Suppressor macrophage treated with lipopolysaccharide for 4 hours (primary cell): ENCODE measurements at regions not wholly inside any gene's neighbourhood (a gene's known extent, or its start where the extent isn't known, plus 50 kb on each side); places are given as distances from the start of the nearest gene placed in this dataset.

Experiments used
- DNase-seq: peaks from one replicate; pipeline ENCODE4 v3.0.0-alpha.2; 2020

DNA sequence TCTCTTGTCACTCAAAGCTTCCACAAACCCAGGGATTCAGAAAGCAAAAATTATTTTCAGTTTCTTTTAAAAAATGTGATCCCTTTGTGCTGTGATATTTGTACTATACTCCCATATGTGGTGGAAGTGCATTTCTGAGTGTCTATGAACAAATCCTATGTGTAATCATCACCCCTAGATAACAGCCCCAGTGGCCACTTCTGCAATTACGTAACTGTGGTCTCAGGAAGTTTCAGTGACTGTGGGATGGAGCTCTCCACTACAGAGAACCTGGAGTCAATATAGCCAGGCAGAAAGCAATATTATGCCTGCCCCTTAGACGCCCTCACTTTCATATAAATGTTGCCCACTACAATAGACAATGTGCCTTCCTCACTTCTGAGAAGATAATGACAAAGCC is 1101.7 kb upstream of the GHITM start:
- DNase-seq, result no peak

DNA sequence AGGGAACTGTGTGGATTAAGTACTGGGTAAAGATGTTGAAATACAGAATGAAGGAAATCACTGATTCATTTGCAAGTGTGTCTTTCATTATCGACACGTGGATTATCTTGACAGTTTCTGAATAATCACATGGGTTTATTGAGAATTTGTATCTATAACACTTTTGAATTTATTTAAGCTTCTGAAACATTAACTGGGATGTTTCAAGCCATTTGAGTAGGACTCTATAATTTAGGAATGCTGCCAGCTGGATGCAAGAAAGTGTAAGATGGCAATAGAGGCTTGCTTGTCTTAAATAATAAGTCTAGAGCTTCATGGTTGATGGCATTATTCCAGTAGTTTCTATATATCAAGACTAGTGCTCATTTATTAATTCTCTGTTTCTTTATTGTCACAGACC is 1100.7 kb upstream of the GHITM start:
- DNase-seq, result no peak

DNA sequence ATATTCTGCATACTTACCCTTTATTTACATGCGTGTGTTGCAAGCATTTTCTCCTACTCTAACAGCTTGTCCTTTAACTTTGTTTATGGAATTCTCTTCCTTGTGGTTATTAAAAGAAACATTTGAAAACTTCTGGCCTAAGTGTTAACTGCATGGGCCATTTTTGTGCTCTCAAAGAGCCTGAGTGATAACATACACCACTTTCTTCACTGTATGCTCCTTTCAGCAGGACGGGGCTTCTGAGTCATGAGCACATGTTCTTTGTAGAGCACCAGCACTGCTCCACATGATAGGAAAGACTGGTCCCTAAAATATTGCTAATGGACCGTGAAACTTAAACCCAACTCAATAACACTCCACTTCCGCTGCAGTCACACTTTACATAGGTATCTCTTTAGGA is 1093.6 kb upstream of the GHITM start:
- no peak for DNase-seq

DNA sequence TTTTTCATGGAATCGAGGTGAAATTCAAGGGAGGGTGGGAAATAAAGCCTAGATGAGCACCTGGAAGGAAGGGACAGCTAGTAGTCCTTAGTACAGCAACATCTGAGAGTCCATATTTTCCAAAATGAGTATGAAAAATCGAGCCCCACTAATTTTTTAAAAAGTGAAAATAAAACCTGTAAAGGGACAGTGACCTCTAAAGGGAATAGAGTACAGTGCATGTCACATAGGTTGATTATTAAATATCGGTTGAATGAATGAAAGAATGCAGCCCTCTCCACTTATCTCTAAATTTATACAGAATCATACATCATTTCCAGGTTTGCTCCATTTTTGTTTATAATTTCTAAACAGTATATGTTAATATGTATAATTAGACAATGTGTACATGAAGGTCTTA is 1088.5 kb upstream of the GHITM start:
- no peak for DNase-seq

DNA sequence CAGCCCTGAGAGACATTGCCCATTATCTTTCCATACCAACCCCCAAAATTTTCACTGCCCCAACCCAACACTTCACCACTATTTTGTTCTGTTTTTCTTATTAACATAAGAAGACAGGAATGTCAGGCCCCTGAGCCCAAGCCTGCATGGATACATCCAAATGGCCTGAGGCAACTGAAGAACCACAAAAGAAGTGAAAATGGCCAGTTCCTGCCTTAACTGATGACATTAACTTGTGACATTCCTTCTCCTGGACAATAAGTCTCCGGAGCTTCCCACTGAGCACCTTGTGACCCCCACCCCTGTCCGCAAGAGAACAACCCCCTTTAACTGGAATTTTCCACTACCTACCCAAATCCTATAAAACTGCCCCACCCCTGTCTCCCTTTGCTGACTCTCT is 1076.4 kb upstream of the GHITM start:
- no peak for DNase-seq

DNA sequence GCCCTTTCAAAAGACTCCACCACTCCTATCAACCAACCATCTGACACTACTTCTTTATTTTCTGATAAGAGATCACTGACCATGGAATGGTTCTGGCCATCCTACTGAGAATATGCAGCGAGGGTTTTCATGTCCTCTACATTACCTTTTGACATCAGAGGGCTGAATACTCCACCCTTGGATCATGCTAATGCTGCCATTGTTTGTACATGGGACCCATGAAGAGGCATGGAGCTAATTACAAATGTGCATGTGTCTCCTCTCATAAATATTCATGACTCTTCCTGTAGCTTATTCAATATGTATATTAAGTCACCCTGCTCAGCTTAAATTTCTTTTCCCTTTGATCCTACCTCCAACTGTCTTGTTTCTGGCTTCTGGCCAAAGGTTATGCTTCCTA is 1065.8 kb upstream of the GHITM start:
- DNase-seq, result no peak

DNA sequence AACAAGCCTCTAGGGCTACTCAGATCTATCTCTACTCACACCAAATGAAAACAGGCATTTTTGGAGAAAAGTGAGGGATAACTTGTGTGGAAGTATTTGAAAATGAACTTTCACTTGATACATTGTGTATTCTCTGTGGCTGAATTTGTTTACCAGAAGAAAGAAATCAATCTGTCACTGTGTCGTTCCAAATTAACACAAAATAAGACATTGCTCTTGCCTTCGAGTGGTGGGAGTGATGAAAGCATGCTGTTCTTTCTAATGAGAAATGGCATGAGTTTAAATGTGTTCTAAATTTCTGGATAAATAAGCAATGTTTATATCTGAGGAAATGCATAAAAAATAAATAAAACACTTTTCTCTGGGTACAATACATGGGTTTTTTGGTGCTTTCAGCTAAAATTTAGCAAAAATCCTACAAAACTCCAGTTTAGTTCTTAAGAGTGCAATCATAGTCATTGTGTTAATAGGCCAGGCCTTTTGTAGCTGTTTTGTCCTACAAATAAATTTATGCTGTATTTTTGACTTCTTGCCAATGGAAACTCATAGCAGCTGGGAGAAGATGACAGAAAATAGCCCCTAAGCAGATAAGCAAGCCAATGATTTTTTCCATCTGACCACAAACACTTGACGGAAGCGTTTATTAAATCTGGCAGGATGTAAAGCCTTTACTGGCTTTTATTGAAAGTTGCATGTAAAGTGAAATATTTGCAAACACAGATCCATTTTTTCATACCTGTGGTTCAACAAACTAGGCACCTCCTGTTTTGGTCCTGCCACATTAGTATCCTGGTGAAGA is 1064.1 kb upstream of the GHITM start:
- no peak for DNase-seq

DNA sequence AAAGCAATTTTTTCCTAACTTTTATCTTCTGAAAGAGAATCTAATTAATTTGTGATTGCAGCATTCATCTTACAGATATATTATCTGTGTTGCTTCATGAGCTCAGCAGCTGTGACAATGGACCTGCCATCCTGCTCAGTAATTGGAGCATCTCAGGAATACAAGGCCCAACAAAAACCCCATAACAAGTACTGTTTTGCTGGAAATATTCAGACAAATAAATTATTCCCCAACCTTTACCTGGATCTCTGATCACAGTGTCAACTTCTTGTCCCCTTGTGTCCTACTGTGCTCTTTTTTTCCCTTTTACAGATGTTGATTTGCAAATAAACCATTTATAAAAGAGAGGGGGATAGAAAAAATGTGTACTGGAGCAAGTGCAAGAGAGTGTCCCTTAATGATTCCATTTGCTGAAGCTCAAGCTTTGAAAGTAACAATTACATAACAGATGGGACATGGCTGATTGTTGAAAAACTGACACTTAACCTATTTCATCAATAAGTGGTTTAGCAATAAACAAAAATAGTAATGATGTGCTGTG is 1063.4 kb upstream of the GHITM start:
- DNase-seq, result no peak

DNA sequence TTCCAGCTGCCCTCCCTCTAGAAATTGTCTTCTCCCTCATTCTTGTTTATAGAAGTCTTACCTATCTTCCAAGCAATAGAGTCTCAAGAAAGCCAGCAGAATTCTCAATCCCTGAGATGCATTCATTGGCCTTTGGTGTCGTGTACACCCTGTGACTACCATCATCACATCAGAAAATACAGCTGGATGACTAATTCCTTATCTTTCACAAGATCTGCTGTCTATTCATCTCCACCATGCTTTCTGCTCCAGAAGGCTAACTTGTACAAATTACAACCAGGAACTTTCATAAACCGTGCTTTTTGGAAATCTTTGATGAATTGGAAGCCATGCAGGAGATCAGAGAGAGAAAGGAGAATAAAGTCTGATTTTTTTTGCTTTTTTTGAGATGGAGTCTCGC is 1062.9 kb upstream of the GHITM start:
- no peak for DNase-seq

DNA sequence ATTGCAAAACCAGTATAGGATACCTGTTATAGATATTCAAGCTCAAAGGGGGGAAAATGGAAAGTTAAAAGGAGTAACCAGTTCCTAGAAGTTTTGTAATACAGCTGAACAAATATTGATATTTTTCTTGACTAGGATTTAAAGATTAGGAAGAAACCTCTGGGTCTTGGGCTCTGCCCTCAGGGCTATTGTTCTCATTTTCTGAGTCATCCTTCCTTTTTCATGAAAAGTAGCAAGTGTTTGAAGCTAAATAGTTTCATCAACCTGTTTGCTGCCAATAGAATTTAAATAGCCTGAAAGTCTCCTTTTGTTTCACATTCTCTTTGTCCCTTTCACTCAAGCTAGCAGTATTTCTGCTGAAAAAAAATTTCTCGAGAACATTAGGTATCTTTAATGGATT is 1061.1 kb upstream of the GHITM start:
- DNase-seq, result no peak

DNA sequence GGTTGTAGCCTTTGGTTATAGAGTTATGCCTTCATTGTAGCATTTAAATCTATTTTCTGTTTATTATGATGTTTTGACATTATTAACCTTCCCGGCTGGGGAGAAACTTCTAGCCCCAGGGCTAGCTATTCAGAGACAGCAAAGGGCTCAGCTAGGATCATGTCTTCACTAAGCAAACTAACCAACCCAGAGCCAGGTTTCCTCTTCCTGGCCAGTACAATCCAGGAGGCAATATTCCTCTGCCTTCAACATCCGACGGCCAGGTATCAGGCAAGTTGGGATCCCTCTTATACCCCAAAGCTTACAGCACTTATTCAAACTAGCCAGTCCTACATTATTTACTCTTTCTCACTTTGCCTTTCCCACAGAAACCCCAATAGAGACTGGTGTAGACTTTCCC is 1060.7 kb upstream of the GHITM start:
- DNase-seq, result no peak

DNA sequence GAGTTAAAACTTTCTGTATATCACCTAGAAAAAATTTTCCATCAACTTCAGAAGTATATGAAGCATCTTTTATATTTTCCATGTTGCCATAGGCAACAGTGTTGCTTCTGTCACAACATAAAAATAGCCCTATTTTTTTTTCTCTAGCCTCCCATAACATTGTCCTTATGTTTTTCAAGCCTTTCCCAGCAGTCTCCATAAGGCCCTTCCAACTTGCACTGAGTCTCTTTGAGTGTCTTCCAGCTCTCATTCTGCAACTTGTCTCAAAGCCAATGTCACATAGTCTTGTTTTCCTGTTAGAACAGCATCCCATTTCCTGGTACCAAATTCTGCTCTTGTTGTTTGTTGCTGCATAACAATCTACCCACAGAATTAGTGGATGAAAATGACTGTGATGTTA is 1055.5 kb upstream of the GHITM start:
- DNase-seq, result no peak

DNA sequence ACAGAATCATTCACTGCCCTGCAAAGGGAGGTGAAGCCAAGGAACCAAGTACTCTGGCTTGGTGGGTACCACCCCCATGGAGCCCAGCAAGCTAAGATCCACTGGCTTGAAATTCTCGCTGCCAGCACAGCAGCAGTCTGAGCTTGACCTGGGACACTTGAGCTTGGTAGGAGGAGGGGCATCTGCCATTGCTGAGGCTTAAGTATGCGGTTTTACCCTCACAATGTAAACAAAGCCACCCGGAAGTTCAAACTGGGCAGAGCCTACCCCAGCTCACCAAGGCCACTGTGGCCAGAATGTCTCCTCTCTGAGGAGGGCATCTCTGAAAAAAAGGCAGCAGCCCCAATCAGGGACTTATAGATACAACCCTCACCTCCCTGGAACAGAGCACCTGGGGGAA is 1050.0 kb upstream of the GHITM start:
- DNase-seq, result no peak

DNA sequence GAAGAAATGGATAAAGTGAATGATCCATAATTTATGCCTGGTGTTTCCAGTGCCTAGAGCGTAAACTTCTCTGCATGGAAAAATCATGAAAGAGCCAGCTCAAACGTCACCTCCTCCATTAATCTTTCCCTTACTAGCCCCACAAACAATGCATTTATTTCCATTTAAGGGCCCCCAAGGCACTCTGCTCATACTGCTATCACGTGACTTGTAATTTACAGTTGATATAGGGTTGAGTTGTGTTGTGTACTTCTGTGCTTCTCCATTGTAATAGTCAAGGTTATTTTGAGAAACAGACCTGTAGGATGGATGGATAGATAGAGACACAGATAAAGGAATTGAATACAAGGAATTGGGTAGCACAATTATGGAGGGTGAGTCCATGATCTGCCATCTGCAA is 1034.7 kb upstream of the GHITM start:
- no peak for DNase-seq

DNA sequence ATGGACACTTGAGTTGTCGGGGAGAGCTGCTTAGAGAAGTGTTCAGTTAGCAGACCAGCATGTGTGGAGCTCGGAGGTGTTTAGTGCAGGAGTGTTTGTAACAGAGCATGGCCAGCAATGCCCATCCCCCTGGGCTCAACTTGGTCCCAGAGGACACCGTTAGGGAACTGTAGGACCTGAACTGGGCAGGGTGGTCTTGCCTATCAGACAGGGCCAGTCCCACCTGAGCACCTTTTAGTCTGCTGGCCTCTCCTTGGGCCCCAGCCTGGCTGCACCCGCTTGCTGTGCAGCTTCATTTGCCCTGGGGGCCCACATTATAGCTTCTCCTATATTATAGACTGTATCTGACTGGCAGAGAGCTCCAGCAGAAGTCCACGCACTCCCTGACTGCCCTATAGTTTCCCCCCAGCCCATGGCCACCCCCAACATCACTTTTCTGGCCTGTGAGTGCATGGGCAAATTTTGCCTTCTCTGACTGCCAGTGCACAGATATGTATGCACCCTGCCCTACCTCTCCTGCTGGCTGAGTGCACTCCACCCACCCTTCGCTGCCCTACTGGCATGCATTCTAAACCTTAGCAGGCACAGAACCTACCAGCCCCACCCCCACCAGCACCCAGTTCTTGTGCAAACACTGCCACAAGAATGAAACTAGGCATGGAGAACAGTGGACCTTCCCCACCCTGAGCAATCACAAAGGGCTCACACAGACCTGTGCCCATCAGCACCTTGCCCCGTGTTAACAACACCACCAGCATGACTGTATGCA is 1030.6 kb upstream of the GHITM start:
- DNase-seq, result no peak

DNA sequence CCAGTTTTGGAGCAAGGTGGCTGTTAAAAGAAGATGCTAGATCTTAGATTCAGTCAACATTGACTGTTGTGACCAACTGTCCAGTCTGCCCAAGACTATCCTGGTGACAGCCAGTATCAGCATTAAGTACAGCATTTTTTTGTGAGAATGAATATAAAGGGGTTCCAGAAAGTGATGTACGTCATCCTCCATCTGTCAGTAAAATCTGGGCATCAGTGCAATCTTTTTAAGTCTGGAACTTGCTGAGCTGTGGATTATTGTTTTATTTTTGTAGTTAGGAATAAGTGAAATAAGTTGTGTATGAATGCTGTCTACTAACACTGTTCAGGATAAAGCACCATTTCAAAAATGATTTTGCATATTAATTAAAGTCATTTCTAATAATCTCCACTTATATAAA is 1020.0 kb upstream of the GHITM start:
- DNase-seq, result no peak

DNA sequence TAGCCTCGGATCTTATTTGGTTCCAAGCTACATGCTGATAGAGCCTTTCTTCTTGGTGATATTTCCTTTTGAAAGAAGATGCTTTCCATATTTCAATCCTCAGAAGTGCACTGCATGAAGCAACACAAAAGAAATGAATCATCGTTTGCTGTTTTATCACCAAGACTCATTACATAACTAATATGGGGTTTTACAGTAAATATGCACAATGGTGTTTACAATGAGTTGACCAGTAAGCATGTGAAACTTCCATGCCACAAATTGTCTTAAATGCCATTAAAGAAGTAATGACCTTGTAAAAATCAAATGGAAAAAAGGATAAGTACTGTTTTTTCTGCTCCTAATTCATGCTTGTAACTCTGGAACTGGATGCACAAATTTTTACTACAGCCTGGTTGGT is 1017.0 kb upstream of the GHITM start:
- no peak for DNase-seq

DNA sequence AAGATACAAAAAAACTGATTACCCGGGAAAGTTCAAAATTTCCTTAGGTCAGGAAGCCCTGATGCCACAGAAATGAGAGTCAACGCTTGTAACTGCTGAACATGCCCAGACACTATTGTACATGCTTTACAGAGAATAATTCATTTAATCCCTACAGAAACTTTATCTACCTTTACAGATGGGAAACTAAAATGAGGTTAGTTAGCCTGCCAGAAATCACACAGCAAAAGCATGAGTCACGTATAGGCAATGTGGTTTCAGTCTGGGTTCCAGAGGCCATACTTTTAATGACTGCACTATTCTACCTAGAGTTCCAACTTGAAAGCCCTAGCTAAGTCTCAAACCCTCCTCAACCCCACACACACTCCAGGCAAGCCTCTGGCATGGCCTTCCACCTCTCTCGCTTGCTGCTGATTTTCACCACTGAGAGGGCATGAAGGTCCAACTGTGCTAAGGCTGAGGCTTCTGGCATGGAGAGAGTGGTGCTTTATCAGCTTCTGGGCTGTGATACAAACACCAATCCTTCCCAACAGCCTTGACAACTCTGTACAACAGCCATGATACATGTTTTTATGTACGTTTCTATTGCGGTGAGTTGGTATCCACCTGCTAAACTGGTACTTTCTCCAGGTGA is 1011.2 kb upstream of the GHITM start:
- DNase-seq, result no peak

DNA sequence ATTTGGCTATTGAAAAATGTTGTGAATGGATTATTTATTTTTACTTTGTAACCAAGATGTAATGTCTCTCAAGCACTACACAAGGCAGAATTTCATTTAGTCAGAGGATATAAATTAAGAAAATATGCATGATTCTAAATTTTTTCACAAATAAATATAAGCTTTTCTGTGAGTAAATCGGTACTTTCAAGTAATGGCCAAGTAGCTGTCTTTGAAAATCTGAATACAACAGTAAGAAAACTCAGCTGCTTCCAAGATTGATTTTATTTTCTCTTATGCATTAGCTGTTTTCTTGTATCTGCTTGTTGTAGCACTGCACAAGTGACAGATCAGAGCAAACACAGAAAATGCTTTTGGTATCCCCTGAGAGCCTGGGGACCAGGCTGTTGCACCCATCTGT is 998.5 kb upstream of the GHITM start:
- no peak for DNase-seq

DNA sequence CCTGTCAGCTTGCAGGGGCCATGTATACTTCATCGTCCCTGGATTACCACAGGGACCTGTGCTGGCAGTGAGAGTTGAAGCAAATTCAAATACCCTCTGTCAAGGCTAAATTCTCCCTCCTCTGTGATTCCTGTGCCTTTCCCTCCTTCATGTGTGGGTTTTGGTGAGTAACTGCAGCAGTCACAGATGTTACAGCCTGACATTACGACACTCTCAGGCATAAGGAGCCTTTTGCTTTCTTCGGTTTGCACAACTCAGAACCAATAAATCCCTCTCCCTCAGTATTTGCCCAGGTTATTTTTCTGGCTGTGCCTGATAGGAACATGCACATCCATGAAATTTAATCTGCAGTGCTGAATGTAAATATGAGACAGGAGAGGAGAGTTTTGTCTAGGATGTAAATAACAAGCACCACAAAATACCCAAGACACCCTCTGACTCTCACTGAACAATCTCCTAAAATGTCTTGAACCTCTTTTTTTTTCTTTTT is 997.2 kb upstream of the GHITM start:
- DNase-seq, result no peak

DNA sequence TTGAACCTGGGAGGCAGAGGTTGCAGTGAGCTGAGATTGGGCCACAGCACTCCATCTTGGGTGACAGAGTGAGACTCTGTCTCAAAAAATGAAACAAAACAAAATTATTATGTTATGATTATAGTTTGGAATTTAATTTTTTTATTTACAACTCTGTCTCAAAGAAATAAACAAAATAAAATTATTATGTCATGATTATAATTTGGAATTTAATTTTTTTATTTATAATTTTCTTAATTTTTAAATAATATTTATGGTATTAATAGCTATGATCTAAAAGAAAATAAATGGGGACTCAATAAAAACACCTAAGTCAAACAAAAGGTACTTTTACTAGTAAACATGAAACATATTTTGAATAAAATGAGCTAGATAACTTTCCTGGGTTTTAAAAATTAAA is 994.8 kb upstream of the GHITM start:
- DNase-seq, result no peak

DNA sequence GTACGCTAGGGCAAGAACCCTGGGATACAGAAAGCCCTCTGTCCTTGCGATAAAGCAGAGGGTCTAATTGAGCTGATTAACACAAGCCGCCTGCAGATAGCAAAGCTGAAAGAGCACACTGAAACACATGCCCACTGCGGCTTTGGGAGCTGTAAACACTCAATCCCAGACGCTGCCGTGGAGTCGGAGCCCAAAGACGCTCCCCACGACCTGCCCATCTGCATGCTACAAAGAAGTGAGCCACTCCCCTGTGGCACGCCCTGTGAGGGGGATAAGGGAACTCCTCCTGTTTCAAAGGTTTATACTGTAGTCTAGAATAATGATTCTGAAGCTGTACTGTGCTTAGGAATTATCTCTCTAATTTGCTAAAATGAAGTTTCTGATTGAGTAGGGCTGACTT is 985.6 kb upstream of the GHITM start:
- no peak for DNase-seq

DNA sequence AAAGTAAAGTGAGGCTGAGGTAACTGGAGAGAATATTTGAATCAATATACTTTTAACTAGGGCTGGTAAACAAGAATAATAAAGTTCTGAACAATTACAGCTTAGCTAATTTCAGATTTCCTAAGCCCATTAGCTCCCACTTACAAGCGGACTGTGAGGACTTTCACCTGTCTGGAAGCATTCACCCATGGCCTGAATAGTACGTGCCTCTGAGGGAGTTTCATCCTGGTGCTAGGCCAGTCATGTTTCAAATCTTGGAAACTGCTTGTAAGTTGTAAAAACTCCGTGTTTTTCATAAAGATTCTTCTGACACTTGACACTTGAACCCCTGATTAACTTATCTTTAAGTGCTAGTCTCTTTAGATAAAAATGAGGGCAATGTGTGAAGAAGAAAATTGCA is 975.2 kb upstream of the GHITM start:
- no peak for DNase-seq

DNA sequence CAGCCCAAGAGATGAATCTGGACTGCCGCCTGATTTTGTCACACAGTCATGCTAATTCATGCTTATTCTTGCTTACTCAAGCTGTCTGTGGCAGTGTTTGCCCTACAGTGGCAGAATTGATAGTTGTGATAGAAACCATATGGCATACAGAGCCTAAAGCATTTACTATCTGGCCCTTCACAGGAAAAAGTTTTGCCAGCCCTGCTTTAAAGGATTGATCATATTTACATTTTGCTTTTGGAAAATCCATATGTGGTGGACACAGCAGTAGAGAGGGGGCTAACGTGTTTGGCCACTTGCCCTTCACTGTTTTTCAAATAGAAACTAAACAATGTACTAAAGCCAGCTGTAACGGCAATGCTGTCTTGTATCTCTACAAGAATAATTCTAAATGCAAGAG is 974.0 kb upstream of the GHITM start:
- DNase-seq, result no peak
